H7 (cell line): ENCODE measurements at regions not wholly inside any gene's neighbourhood (a gene's known extent, or its start where the extent isn't known, plus 50 kb on each side); places are given as distances from the start of the nearest gene placed in this dataset.
"Not testable (repeated sequence)": the region's sequence is repeated elsewhere in the genome, so short reads cannot be mapped to it uniquely, and the experiment has no call there.

Source experiments
- DNase-seq: peaks from one replicate; pipeline ENCODE4 v3.0.0; 2012
- H3K27me3 ChIP-seq: 2 replicates; pipeline ENCODE4 v1.6.0; 2011; ENCODE audit warnings: mild to moderate bottlenecking, low read length; ENCODE audit not compliant: control insufficient read depth, insufficient read depth
- H3K36me3 ChIP-seq: replicated peaks from 2 replicates; pipeline ENCODE4 v1.5.1; 2011; ENCODE audit warnings: low read length; ENCODE audit not compliant: control insufficient read depth, insufficient read depth
- H3K4me3 ChIP-seq: 2 replicates; pipeline ENCODE4 v1.5.1; 2011; ENCODE audit warnings: low read depth, mild to moderate bottlenecking, control low read depth, low read length, moderate library complexity; ENCODE audit not compliant: insufficient read depth

DNA sequence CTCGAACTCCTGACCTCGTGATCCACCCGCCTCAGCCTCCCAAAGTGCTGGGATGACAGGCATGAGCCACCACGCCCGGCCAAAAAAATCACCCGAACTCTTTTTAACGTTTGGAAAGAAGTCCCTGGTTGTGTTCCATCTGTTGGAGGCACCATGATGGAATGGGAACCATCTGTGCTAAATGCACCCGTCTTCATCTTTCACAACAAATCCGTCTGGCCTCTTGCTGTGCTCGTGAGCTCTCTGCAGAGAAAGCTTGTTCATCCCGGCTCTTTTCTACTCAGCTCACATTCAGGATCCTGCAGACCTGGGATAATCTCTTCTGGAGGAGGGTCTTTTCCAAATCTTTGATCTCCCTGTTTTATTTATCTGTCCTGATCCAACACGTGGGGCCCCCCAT is 188.8 kb downstream of the CRLF2 start:
- no peak for DNase-seq
- Histone ChIP-seq H3K27me3 (no peaks in the 10 kb centered on the region), H3K36me3 (no peaks in the 10 kb centered on the region), H3K4me3 (no peak overlapping the region)

DNA sequence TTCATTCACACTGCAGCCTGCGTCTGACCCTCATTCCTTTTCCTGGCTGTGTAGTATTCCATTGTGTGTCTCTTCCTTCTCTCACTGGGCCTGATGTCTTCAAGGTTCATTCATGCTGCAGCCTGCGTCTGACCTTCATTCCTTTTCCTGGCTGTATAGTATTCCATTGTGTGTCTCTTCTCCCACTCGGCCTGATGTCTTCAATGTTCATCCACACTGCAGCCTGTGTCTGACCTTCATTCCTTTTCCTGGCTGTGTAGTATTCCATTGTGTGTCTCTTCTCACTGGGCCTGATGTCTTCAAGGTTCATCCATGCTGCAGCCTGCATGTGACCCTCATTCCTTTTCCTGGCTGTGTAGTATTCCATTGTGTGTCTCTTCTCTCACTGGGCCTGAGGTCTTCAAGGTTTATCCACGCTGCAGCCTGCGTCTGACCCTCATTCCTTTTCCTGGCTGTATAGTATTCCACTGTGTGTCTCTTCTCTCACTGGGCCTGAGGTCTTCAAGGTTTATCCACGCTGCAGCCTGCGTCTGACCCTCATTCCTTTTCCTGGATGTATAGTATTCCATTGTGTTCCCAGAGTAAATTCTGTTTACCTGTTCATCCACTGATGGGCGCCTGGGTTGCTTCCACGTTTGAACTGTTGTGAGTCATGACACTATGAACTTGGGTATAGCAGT is 191.0 kb downstream of the CRLF2 start:
- H3K4me3 ChIP-seq, H3K36me3 ChIP-seq, DNase-seq, H3K27me3 ChIP-seq: not testable (repeated sequence)

DNA sequence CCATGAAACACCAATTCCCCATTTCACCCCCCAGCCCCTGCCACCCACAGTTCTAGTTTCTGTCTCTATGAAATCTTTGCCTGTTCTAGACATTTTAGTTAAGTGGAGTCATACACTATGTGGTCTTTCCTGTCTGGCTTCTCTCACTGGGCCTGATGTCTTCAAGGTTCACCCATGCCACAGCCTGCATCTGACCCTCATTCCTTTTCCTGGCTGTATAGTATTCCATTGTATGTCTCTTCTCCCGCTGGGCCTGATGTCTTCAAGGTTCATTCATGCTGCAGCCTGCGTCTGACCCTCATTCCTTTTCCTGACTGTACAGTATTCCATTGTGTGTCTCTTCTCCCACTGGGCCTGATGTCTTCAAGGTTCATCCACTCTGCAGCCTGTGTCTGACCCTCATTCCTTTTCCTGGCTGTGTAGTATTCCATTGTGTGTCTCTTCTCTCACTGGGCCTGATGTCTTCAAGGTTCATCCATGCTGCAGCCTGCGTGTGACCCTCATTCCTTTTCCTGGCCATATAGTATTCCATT is 191.7 kb downstream of the CRLF2 start:
- DNase-seq, result no peak
- no peak overlapping the region for H3K4me3 ChIP-seq
- no peaks in the 10 kb centered on the region for H3K36me3 ChIP-seq
- no peaks in the 10 kb centered on the region for H3K27me3 ChIP-seq

DNA sequence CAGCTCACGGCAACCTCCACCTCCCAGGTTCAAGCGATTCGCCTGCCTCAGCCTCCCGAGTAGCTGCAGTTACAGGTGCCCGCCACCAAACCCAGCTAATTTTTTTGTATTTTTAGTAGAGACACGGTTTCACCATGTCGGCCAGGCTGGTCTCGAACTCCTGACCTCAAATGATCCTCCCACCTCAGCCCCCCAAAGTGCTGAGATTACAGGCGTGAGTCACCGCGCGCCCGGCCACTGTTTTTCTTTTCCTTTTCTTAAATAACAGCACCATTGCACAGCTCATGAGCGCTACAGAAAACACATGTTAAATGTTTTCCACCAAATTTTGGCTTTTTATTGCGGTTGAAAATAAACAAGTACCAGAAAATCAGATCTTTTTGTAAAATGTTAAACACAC is 195.5 kb downstream of the CRLF2 start:
- not testable (repeated sequence) for H3K27me3 ChIP-seq, H3K36me3 ChIP-seq, DNase-seq, H3K4me3 ChIP-seq

DNA sequence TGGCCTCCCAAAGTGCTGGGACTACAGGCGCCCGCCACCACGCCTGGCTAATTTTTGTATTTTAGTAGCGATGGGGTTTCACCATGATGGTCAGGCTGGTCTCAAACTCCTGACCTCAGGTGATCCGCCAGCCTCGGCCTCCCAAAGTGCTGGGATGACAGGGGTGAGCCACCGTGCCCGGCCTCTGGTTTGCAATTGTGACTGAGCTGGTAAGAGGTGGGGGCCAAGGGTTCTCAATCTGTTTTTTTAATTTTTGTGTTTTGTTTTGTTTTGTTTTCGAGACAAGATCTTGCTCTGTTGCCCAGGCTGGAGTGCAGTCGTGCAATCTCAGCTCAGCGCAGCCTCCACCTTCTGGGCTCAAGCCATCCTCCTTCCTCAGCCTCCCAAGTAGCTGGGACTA is 196.2 kb downstream of the CRLF2 start:
- H3K27me3 ChIP-seq, result not testable (repeated sequence)

DNA sequence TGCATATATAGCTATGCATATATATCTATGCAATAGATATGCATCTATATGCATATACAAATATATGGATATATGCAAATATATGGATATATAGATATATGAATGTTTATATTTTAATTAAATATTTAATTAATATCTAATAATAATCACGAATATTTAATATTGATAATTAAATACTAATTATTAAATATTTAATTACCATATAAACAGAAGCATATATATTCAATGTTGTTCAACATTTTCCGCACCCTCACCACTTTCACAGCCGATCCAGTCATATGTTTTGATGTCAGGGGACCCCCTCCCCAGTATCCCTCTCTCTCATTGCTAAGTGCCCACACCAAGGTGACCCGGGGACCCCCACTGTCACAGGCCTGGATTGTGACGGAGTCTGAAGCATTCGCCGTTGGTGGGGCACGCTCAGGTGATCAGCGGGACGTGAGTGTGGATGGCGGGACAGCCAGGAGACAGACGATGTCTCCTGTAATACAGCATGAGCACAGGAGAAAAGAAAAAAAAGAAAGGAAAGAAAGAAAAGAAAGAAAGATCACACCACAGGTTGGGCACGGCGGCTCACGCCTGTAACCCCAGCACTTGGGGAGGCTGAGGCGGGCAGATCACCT is 199.7 kb downstream of the CRLF2 start:
- no peaks in the 10 kb centered on the region for H3K27me3 ChIP-seq
- DNase-seq, result no peak
- H3K4me3 ChIP-seq, result no peak overlapping the region
- H3K36me3 ChIP-seq, result no peaks in the 10 kb centered on the region

More for the DNA sequence above, 196.2 kb downstream of the CRLF2 start:
- DNase-seq, H3K4me3 ChIP-seq, H3K36me3 ChIP-seq: not testable (repeated sequence)

DNA sequence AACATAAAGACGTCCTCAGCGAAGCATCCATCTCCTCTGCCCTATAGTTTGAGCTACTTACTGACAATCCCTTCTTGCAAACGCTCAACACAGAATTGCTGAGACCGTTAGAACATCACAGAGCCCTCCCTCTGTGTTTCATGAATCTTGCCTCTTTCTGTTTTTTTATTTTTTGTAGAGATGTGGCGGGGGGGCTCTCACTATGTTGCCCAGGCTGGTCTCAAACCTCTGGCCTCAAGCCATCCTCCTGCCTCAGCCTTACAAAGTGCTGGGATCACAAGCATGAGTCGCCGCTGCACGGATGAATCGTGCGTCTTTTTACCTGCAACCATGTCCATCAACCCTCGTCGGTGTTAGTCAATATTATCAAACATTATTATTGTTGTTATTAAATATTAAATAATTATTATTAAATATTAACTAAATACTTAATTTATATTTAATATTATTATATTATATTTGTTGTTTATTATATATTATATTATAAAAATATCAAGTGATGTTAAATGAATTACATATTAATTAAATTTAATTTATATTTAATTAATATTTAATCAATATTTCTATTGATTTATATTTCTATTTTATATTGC is 200.7 kb downstream of the CRLF2 start:
- H3K4me3 ChIP-seq, result no peak overlapping the region
- H3K36me3 ChIP-seq, result no peaks in the 10 kb centered on the region
- no peak for DNase-seq

DNA sequence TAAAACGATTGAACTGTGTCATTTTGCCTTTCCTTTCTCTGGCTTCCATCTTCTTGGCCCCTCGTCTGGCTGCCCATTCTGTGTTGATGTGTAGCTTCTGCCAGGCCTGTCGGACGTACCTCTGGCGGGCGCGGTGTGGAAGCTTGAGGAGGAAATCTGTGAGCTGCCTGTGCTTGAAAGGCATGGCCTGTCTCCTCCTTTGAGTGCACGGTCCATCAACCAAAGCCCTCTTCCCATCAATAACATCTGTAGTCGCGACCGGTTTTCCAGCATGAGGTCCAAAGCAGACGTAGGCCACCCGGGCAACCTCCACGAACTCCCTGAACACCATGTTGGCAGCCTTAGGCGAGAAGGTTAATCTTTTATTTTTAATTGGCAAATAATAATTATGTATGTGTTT is 202.7 kb downstream of the CRLF2 start:
- DNase-seq, result no peak
- Histone ChIP-seq H3K4me3 (no peak overlapping the region), H3K27me3 (no peaks in the 10 kb centered on the region), H3K36me3 (no peaks in the 10 kb centered on the region)

More for the DNA sequence above, 200.7 kb downstream of the CRLF2 start:
- H3K27me3 ChIP-seq, result no peaks in the 10 kb centered on the region

DNA sequence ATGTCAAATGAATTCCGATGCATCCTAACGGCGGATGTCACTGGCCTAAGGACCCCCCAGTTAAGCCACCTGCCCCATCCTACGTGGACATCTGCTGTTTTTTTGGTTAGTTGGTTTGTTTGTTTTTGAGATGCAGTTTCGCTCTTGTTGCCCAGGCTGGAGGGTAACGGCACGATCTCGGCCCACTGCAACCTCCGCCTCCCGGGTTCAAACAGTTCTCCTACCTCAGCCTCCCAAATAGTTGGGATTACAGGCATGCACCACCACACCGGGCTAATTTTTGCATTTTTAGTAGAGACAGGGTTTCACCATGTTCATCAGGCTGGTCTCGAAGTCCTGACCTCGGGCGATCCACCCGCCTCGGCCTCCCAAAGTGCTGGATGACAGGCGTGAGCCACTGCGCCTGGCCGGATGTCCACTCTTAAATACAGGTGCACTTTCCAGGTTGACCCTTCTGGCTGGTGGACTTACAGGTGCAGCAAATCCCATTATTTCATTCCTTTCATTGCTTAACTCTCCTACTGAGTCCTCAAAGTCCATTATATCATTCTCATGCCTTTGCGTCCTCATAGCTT is 206.2 kb downstream of the CRLF2 start:
- Histone ChIP-seq H3K4me3 (no peak overlapping the region), H3K36me3 (no peaks in the 10 kb centered on the region), H3K27me3 (no peaks in the 10 kb centered on the region)
- no peak for DNase-seq

DNA sequence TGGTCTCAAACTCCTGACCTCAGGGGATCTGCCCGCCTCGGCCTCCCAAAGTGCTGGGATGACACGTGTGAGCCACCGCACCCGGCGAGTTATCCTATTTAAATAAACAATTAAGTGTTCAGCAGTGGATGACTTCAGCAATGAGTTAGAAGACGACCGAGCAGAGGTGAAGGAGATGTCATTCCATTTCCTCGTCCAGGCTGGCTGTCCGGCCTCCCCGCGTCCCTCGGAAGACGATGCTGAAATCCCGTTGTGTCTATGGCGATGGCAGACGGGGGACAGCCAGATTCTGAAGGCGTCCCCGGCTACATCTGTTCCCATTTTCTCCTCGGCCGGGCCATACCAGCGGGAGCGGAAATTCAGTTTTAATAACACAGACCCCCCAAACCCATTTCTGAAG is 209.8 kb downstream of the CRLF2 start:
- Histone ChIP-seq H3K36me3 (no peaks in the 10 kb centered on the region), H3K27me3 (no peaks in the 10 kb centered on the region), H3K4me3 (no peak overlapping the region)
- DNase-seq, result no peak

DNA sequence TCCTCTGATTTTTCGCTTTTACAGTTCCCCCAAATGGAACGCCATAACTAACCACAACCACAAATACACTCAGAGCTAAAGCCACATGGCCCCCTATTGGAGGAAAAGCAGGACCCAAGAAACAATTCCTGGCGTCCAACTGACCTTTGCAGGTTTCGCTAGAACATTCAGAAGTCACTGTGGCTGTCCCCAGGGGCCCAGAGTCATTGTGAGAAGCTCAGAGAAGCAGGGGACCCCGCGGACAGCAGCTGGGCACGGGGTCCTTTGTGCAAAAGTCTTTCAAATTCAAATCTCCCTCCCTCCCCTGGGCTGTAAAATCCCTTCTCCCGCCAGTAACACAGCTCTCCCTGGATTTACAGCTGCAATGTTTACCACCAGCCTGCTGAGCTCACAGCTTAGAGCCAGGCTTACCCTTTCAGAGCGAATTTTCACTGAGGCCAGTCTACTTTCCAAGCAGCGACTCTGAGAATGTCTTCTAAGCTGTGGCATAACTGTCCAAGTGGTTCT is 214.8 kb downstream of the CRLF2 start:
- Histone ChIP-seq H3K36me3 (no peaks in the 10 kb centered on the region), H3K27me3 (no peaks in the 10 kb centered on the region), H3K4me3 (no peak overlapping the region)
- peak; percentile 64 for DNase-seq

DNA sequence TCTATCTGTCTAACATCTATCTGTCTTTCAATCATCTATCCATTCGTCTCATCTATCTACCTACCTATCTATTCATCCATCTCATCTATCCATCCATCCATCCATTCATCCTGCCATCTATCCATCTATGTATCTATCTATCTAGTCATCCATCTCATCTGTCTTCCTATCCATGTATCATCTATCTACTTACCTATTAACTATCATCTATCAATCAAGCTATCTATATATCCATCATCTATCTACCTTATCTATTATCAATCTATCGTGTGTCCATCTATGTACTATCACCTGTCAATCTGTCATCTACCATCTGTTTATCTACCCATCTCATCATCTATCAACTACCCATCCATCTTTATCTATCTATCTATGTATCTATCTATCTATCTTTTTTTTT is 217.7 kb downstream of the CRLF2 start:
- Histone ChIP-seq H3K27me3 (no peaks in the 10 kb centered on the region), H3K4me3 (no peak overlapping the region), H3K36me3 (no peaks in the 10 kb centered on the region)
- no peak for DNase-seq

DNA sequence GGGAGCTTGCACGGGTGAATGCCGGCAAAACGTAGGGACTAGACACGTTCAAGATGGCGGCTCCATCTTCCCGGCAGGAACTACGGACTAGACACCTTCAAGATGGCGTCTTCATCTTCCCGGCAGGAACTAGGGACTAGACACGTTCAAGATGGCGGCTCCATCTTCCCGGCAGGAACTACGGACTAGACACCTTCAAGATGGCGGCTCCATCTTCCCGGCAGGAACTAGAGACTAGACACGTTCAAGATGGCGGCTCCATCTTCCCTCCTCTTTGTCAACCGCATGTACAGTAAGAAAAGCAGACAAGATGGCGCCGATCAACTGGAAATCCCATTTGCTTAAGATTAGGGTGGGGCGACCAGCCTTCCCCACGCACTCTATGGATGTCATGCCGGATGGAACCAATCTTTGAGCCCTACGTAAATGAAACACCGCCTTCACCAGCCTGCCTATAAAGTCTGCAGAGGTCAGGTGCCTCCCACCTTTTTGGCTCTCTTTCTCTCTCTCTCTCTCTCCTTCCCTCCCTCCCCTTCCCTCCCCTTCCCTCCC is 222.4 kb downstream of the CRLF2 start:
- Histone ChIP-seq H3K36me3 (no peaks in the 10 kb centered on the region), H3K27me3 (no peaks in the 10 kb centered on the region), H3K4me3 (no peak overlapping the region; the same call in 1 of the 2 replicates)
- DNase-seq, result no peak

DNA sequence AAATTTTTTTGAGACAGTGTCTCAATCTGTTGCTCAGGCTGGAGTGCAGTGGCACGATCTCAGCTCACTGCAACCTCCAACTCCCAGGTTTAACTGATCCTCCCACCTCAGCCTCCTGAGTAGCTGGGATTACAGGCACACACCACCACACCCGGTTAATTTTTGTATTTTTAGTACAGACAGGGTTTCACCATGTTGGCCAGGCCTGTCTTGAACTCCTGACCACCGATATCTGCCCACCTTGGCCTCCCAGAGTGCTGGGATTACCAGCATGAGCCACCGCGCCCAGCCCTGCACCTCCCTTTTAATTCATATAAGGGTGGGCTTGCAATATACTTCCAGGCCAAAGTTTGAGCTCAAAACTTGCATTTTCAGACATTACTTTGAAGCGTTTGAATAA is 223.9 kb downstream of the CRLF2 start:
- H3K27me3 ChIP-seq, DNase-seq, H3K4me3 ChIP-seq, H3K36me3 ChIP-seq: not testable (repeated sequence)
